ENCODE measurements at regions not wholly inside any gene's neighbourhood (a gene's known extent, or its start where the extent isn't known, plus 50 kb on each side); places are given as distances from the start of the nearest gene placed in this dataset.

- intact Hi-C loops (cut with DNase I), result no loop called here
- Histone ChIP-seq H3K9me3 (no peaks in the 10 kb centered on the region), H3K4me1 (no peaks in the 10 kb centered on the region), H3K27me3 (no peaks in the 10 kb centered on the region), H3K27ac (no peak overlapping the region), H3K4me3 (no peak overlapping the region), H3K36me3 (no peaks in the 10 kb centered on the region)
- no peak for TF ChIP-seq CTCF (IDR thresholded peaks at IDR 0.05)
- FAIRE-seq, result no peak
- DNase-seq, result no peak
- WGBS, 2 donors, result 78 to 85% methylated on average over 5 of the region's 5 CpGs
- no peak for ATAC-seq
These were observed 225.7 kb downstream of the DPH6 start for GRCh38 chr15:35320158-35320780.

- H3K4me1 ChIP-seq, result no peaks in the 10 kb centered on the region
- no peak for ATAC-seq
- H3K9me3 ChIP-seq, result no peaks in the 10 kb centered on the region
- no peak for DNase-seq
- no peak for FAIRE-seq
- intact Hi-C loops (cut with DNase I), result no loop called here
- H3K27me3 ChIP-seq, result no peaks in the 10 kb centered on the region
- H3K36me3 ChIP-seq, result no peaks in the 10 kb centered on the region
- 91 to 95% methylated on average over 8 of the region's 8 CpGs for WGBS, 2 donors
- TF ChIP-seq CTCF (IDR thresholded peaks at IDR 0.05), result no peak
- H3K4me3 ChIP-seq, result no peak overlapping the region
- H3K27ac ChIP-seq, result no peak overlapping the region
These were observed 226.6 kb downstream of the DPH6 start for GRCh38 chr15:35319354-35319753.

- TF ChIP-seq CTCF (IDR thresholded peaks at IDR 0.05), result no peak
- intact Hi-C loops (cut with DNase I), result no loop called here
- Histone ChIP-seq H3K4me3 (no peak overlapping the region), H3K27me3 (no peaks in the 10 kb centered on the region), H3K9me3 (no peaks in the 10 kb centered on the region), H3K4me1 (no peaks in the 10 kb centered on the region), H3K27ac (no peak overlapping the region), H3K36me3 (no peaks in the 10 kb centered on the region)
- DNase-seq (no peak), FAIRE-seq (no peak), ATAC-seq (no peak)
These were observed 228.7 kb downstream of the DPH6 start for GRCh38 chr15:35317217-35317616.

- TF ChIP-seq CTCF (IDR thresholded peaks at IDR 0.05), result no peak
- Histone ChIP-seq H3K27ac (no peak overlapping the region), H3K4me1 (peaks cover 0 to 10% (median 0%) of the 10 kb centered on the region in 3 donors), H3K36me3 (no peaks in the 10 kb centered on the region), H3K4me3 (no peak overlapping the region), H3K27me3 (no peaks in the 10 kb centered on the region), H3K9me3 (no peaks in the 10 kb centered on the region)
- WGBS, 2 donors, result 66 to 76% methylated on average over 1 of the region's 1 CpG
- intact Hi-C loops (cut with DNase I), result no loop called here
- ATAC-seq (no peak), FAIRE-seq (no peak), DNase-seq (no peak)
These were observed 227.2 kb upstream of the NANOGP8 start for GRCh38 chr15:35312344-35312743.

GRCh38 chr15:35311615-35312014 lies 226.5 kb upstream of the NANOGP8 start:
- no peak for TF ChIP-seq CTCF (IDR thresholded peaks at IDR 0.05)
- intact Hi-C loops (cut with DNase I), result no loop called here
- FAIRE-seq (no peak), ATAC-seq (no peak), DNase-seq (no peak)
- 76 to 80% methylated on average over 3 of the region's 3 CpGs for WGBS, 2 donors
- Histone ChIP-seq H3K9me3 (no peaks in the 10 kb centered on the region), H3K4me1 (peaks cover 0 to 14% (median 0%) of the 10 kb centered on the region in 3 donors), H3K36me3 (no peaks in the 10 kb centered on the region), H3K27me3 (no peaks in the 10 kb centered on the region), H3K27ac (no peak overlapping the region), H3K4me3 (no peak overlapping the region)
